GM12874 (cell line): ENCODE measurements at regions not wholly inside any gene's neighbourhood (a gene's known extent, or its start where the extent isn't known, plus 50 kb on each side); places are given as distances from the start of the nearest gene placed in this dataset.

ENCODE experiments used
- CTCF ChIP-seq: IDR thresholded peaks from 2 replicates; pipeline ENCODE4 v1.5.1; 2011; ENCODE audit warnings: low read depth, mild to moderate bottlenecking, control low read depth, low read length, moderate library complexity; ENCODE audit not compliant: insufficient read depth

GRCh38 chrX:37921758-37922157, 74.4 kb upstream of the DYNLT3 start:
- TF ChIP-seq CTCF = no peak

- no peak for TF ChIP-seq CTCF
Measured at GRCh38 chrX:37922928-37923327, 75.6 kb upstream of the DYNLT3 start.

- TF ChIP-seq CTCF = no peak
Measured at GRCh38 chrX:37926700-37927099, 79.3 kb upstream of the DYNLT3 start.

- no peak for TF ChIP-seq CTCF
Measured at GRCh38 chrX:37942170-37942569, 64.2 kb upstream of the SYTL5 start.

- TF ChIP-seq CTCF = no peak
Measured at GRCh38 chrX:37943554-37944344, 62.6 kb upstream of the SYTL5 start.

- no peak for TF ChIP-seq CTCF
Measured at GRCh38 chrX:37946197-37946596, 60.2 kb upstream of the SYTL5 start.

- no peak for TF ChIP-seq CTCF
Measured at GRCh38 chrX:37955273-37955672, 51.1 kb upstream of the SYTL5 start.
